ENCODE measurements at regions not wholly inside any gene's neighbourhood (a gene's known extent, or its start where the extent isn't known, plus 50 kb on each side); places are given as distances from the start of the nearest gene placed in this dataset.

GRCh38 chr1:163655565-163655964 is 333.8 kb downstream of the NUF2 start:
- H3F3A ChIP-seq (replicated peaks; ENCODE audit: insufficient read depth): no peaks in the 10 kb centered on the region
- no peak overlapping the region for H3K4me2 ChIP-seq
- no peaks in the 10 kb centered on the region for H3K9me2 ChIP-seq
- no peaks in the 10 kb centered on the region for H3K36me3 ChIP-seq (replicated peaks in 1 of 2; ENCODE audit: control insufficient read depth in 1 of 2, insufficient read depth in 2 of 2, low read length in 1 of 2)
- H3K9ac ChIP-seq: no peak overlapping the region
- no peak overlapping the region for H2AFZ ChIP-seq (ENCODE audit: low read depth)
- H3K4me3 ChIP-seq (ENCODE audit: low read depth in 2 of 2, low read length in 1 of 2): no peak overlapping the region
- H3K9me3 ChIP-seq: no peaks in the 10 kb centered on the region
- no peak for DNase-seq
- no peaks in the 10 kb centered on the region for H4K20me1 ChIP-seq (ENCODE audit: insufficient read depth)
- no peaks in the 10 kb centered on the region for H3K27me3 ChIP-seq (ENCODE audit: insufficient read depth)
- H3K79me2 ChIP-seq (ENCODE audit: insufficient read depth): no peaks in the 10 kb centered on the region
- CTCF ChIA-PET: no interaction called here
- no peak overlapping the region for H3K27ac ChIP-seq (ENCODE audit: low read depth in 2 of 2, low read length in 1 of 2)
- POLR2A ChIA-PET: no interaction called here
- TF ChIP-seq TEAD4 (IDR thresholded peaks at IDR 0.05; ENCODE audit: borderline replicate concordance, insufficient read depth) (no peak), YY1 (IDR thresholded peaks at IDR 0.05; ENCODE audit: low read depth) (no peak), EP300 (IDR thresholded peaks at IDR 0.05; ENCODE audit: borderline replicate concordance in 1 of 2, low read depth in 1 of 2, low read length in 1 of 2) (no peak), ZBTB33 (IDR thresholded peaks at IDR 0.05; ENCODE audit: borderline replicate concordance, low read depth) (no peak), MEF2A (IDR thresholded peaks at IDR 0.05; ENCODE audit: borderline replicate concordance, low read depth) (no peak), USF2 (IDR thresholded peaks at IDR 0.05; ENCODE audit: borderline replicate concordance, low read depth, low read length) (no peak), TAF1 (IDR thresholded peaks at IDR 0.05; ENCODE audit: borderline replicate concordance, low read depth, low read length) (no peak), NFIC (IDR thresholded peaks at IDR 0.05; ENCODE audit: borderline replicate concordance) (no peak), RFX5 (IDR thresholded peaks at IDR 0.05; ENCODE audit: low read length) (no peak), GABPA (IDR thresholded peaks at IDR 0.05; ENCODE audit: low read depth) (no peak), RAD21 (IDR thresholded peaks at IDR 0.05; ENCODE audit: low read length) (no peak), REST (IDR thresholded peaks at IDR 0.05; ENCODE audit: low read depth, low read length) (no peak)
- no peaks in the 10 kb centered on the region; a peak in 2 of 4 replicates for H3K4me1 ChIP-seq (ENCODE audit: control insufficient read depth in 1 of 2, insufficient read depth in 2 of 2, low read depth in 1 of 2, low read length in 1 of 2)

Data from SK-N-SH (cell line).